ENCODE measurements at regions not wholly inside any gene's neighbourhood (a gene's known extent, or its start where the extent isn't known, plus 50 kb on each side); places are given as distances from the start of the nearest gene placed in this dataset.

- intact Hi-C loops (cut with micrococcal nuclease) = loop anchor here (5.0 kb wide), 1 partner anchor 1000 kb away; no protein-coding TSS in a partner anchor
- no peaks in the 10 kb centered on the region for H3K36me3 Mint-ChIP-seq (ENCODE audit: low read depth)
- no peaks in the 10 kb centered on the region for H3K4me1 Mint-ChIP-seq (ENCODE audit: low read depth)
- no peaks in the 10 kb centered on the region for H3K27me3 Mint-ChIP-seq (ENCODE audit: insufficient read depth)
- no peaks in the 10 kb centered on the region for H3K9me3 Mint-ChIP-seq
- no peak for DNase-seq (ENCODE audit: low spot score)
- no peak overlapping the region for H3K27ac Mint-ChIP-seq
- H3K4me3 Mint-ChIP-seq = no peak overlapping the region
Observed at GRCh38 chr2:129747500-129748125, 231.9 kb upstream of the RAB6C start.

GRCh38 chr2:129748250-129748649 is 231.2 kb upstream of the RAB6C start:
- Mint-ChIP-seq H3K27me3 (ENCODE audit: insufficient read depth) (no peaks in the 10 kb centered on the region), H3K4me3 (no peak overlapping the region), H3K4me1 (ENCODE audit: low read depth) (no peaks in the 10 kb centered on the region), H3K36me3 (ENCODE audit: low read depth) (no peaks in the 10 kb centered on the region), H3K9me3 (no peaks in the 10 kb centered on the region), H3K27ac (no peak overlapping the region)
- no peak for DNase-seq (ENCODE audit: low spot score)
- intact Hi-C loops (cut with micrococcal nuclease) = loop anchor here (5.0 kb wide), 1 partner anchor 1001 kb away; no protein-coding TSS in a partner anchor

GRCh38 chr2:129748653-129749052 is 230.8 kb upstream of the RAB6C start:
- Mint-ChIP-seq H3K9me3 (no peaks in the 10 kb centered on the region), H3K27ac (no peak overlapping the region), H3K36me3 (ENCODE audit: low read depth) (no peaks in the 10 kb centered on the region), H3K4me3 (no peak overlapping the region), H3K27me3 (ENCODE audit: insufficient read depth) (no peaks in the 10 kb centered on the region), H3K4me1 (ENCODE audit: low read depth) (no peaks in the 10 kb centered on the region)
- intact Hi-C loops (cut with micrococcal nuclease) = loop anchor here (5.0 kb wide), 1 partner anchor 1001 kb away; no protein-coding TSS in a partner anchor
- DNase-seq (ENCODE audit: low spot score) = no peak

GRCh38 chr2:129751409-129751808 is 228.1 kb upstream of the RAB6C start:
- DNase-seq (ENCODE audit: low spot score) = no peak

GRCh38 chr2:129752176-129752575 is 227.3 kb upstream of the RAB6C start:
- Mint-ChIP-seq H3K36me3 (ENCODE audit: low read depth) (no peaks in the 10 kb centered on the region), H3K9me3 (no peaks in the 10 kb centered on the region), H3K27ac (no peak overlapping the region), H3K4me3 (no peak overlapping the region), H3K27me3 (ENCODE audit: insufficient read depth) (no peaks in the 10 kb centered on the region), H3K4me1 (ENCODE audit: low read depth) (no peaks in the 10 kb centered on the region)
- DNase-seq (ENCODE audit: low spot score) = no peak
- intact Hi-C loops (cut with micrococcal nuclease) = no loop called here

More at GRCh38 chr2:129751409-129751808, 228.1 kb upstream of the RAB6C start:
- intact Hi-C loops (cut with micrococcal nuclease) = no loop called here
- Mint-ChIP-seq H3K27me3 (ENCODE audit: insufficient read depth) (no peaks in the 10 kb centered on the region), H3K36me3 (ENCODE audit: low read depth) (no peaks in the 10 kb centered on the region), H3K4me3 (no peak overlapping the region), H3K4me1 (ENCODE audit: low read depth) (no peaks in the 10 kb centered on the region), H3K27ac (no peak overlapping the region), H3K9me3 (no peaks in the 10 kb centered on the region)

- H3K4me1 Mint-ChIP-seq (ENCODE audit: low read depth) = no peaks in the 10 kb centered on the region
- DNase-seq (ENCODE audit: low spot score) = no peak
- H3K27me3 Mint-ChIP-seq (ENCODE audit: insufficient read depth) = no peaks in the 10 kb centered on the region
- H3K9me3 Mint-ChIP-seq = no peaks in the 10 kb centered on the region
- H3K4me3 Mint-ChIP-seq = no peak overlapping the region
- no peak overlapping the region for H3K27ac Mint-ChIP-seq
- intact Hi-C loops (cut with micrococcal nuclease) = no loop called here
- no peaks in the 10 kb centered on the region for H3K36me3 Mint-ChIP-seq (ENCODE audit: low read depth)
Observed at GRCh38 chr2:129752686-129753085, 226.8 kb upstream of the RAB6C start.

- no peak overlapping the region for H3K27ac Mint-ChIP-seq
- intact Hi-C loops (cut with micrococcal nuclease) = no loop called here
- no peaks in the 10 kb centered on the region for H3K27me3 Mint-ChIP-seq (ENCODE audit: insufficient read depth)
- H3K36me3 Mint-ChIP-seq (ENCODE audit: low read depth) = no peaks in the 10 kb centered on the region
- DNase-seq (ENCODE audit: low spot score) = no peak
- H3K4me3 Mint-ChIP-seq = no peak overlapping the region
- no peaks in the 10 kb centered on the region for H3K4me1 Mint-ChIP-seq (ENCODE audit: low read depth)
- no peaks in the 10 kb centered on the region for H3K9me3 Mint-ChIP-seq
Observed at GRCh38 chr2:129753261-129753660, 226.2 kb upstream of the RAB6C start.

- H3K4me1 Mint-ChIP-seq (ENCODE audit: low read depth) = no peaks in the 10 kb centered on the region
Observed at GRCh38 chr2:129754421-129754820, 225.0 kb upstream of the RAB6C start.

GRCh38 chr2:129754831-129755230 is 224.6 kb upstream of the RAB6C start:
- Mint-ChIP-seq H3K4me3 (no peak overlapping the region), H3K27ac (no peak overlapping the region), H3K9me3 (no peaks in the 10 kb centered on the region), H3K27me3 (ENCODE audit: insufficient read depth) (no peaks in the 10 kb centered on the region), H3K4me1 (ENCODE audit: low read depth) (no peaks in the 10 kb centered on the region), H3K36me3 (ENCODE audit: low read depth) (no peaks in the 10 kb centered on the region)
- no peak for DNase-seq (ENCODE audit: low spot score)
- intact Hi-C loops (cut with micrococcal nuclease) = no loop called here

More at GRCh38 chr2:129754421-129754820, 225.0 kb upstream of the RAB6C start:
- Mint-ChIP-seq H3K9me3 (no peaks in the 10 kb centered on the region), H3K27ac (no peak overlapping the region), H3K4me3 (no peak overlapping the region), H3K36me3 (ENCODE audit: low read depth) (no peaks in the 10 kb centered on the region), H3K27me3 (ENCODE audit: insufficient read depth) (no peaks in the 10 kb centered on the region)
- intact Hi-C loops (cut with micrococcal nuclease) = no loop called here
- no peak for DNase-seq (ENCODE audit: low spot score)

- no peak for DNase-seq (ENCODE audit: low spot score)
- no peaks in the 10 kb centered on the region for H3K27me3 Mint-ChIP-seq (ENCODE audit: insufficient read depth)
- H3K27ac Mint-ChIP-seq = no peak overlapping the region
- H3K4me3 Mint-ChIP-seq = no peak overlapping the region
- intact Hi-C loops (cut with micrococcal nuclease) = no loop called here
- no peaks in the 10 kb centered on the region for H3K4me1 Mint-ChIP-seq (ENCODE audit: low read depth)
- H3K9me3 Mint-ChIP-seq = no peaks in the 10 kb centered on the region
- H3K36me3 Mint-ChIP-seq (ENCODE audit: low read depth) = no peaks in the 10 kb centered on the region
Observed at GRCh38 chr2:129755786-129756185, 223.7 kb upstream of the RAB6C start.

GRCh38 chr2:129756276-129756675 is 223.2 kb upstream of the RAB6C start:
- Mint-ChIP-seq H3K27ac (no peak overlapping the region), H3K4me1 (ENCODE audit: low read depth) (no peaks in the 10 kb centered on the region), H3K9me3 (no peaks in the 10 kb centered on the region), H3K36me3 (ENCODE audit: low read depth) (no peaks in the 10 kb centered on the region), H3K4me3 (no peak overlapping the region), H3K27me3 (ENCODE audit: insufficient read depth) (no peaks in the 10 kb centered on the region)
- DNase-seq (ENCODE audit: low spot score) = no peak
- intact Hi-C loops (cut with micrococcal nuclease) = no loop called here

- no peak overlapping the region for H3K27ac Mint-ChIP-seq
- no peaks in the 10 kb centered on the region for H3K9me3 Mint-ChIP-seq
- intact Hi-C loops (cut with micrococcal nuclease) = no loop called here
- DNase-seq (ENCODE audit: low spot score) = no peak
- no peaks in the 10 kb centered on the region for H3K27me3 Mint-ChIP-seq (ENCODE audit: insufficient read depth)
- H3K4me1 Mint-ChIP-seq (ENCODE audit: low read depth) = no peaks in the 10 kb centered on the region
- no peak overlapping the region for H3K4me3 Mint-ChIP-seq
- H3K36me3 Mint-ChIP-seq (ENCODE audit: low read depth) = no peaks in the 10 kb centered on the region
Observed at GRCh38 chr2:129757366-129757914, 222.0 kb upstream of the RAB6C start.

- H3K27me3 Mint-ChIP-seq (ENCODE audit: insufficient read depth) = no peaks in the 10 kb centered on the region
- intact Hi-C loops (cut with micrococcal nuclease) = no loop called here
- no peak for DNase-seq (ENCODE audit: low spot score)
- no peak overlapping the region for H3K27ac Mint-ChIP-seq
- H3K4me3 Mint-ChIP-seq = no peak overlapping the region
- H3K36me3 Mint-ChIP-seq (ENCODE audit: low read depth) = no peaks in the 10 kb centered on the region
- H3K9me3 Mint-ChIP-seq = no peaks in the 10 kb centered on the region
- H3K4me1 Mint-ChIP-seq (ENCODE audit: low read depth) = no peaks in the 10 kb centered on the region
Observed at GRCh38 chr2:129757915-129758783, 221.3 kb upstream of the RAB6C start.

Data from activated T-helper 1 cell treated with anti-CD3 and anti-CD28 coated beads, Interleukin-12 subunit alpha, Interleukin-12 subunit beta, Interleukin-2, Interleukin-4 antibody, amounts not matched to agents 30 ng/mL and 10 ng/mL and 1 ng/mL, durations not matched to agents 14 hours and 24 hours and 36 hours (primary cell).